HepG2 (cell line): ENCODE measurements at regions not wholly inside any gene's neighbourhood (a gene's known extent, or its start where the extent isn't known, plus 50 kb on each side); places are given as distances from the start of the nearest gene placed in this dataset.

Source experiments
- ATAC-seq: fragments of 200-7000 bp; cut with Tn5 transposase; 3 replicates; pipeline ENCODE4 v1.9.1; 2020; ENCODE audit warnings: mild to moderate bottlenecking, moderate library complexity
- BruUV-seq: library from RNA; stranded (reverse); fragments of 400-500 nt; replicated peaks from 2 replicates; lab custom pipeline; 2021; lab: Mats Ljungman, UMichigan
- CTCF ChIA-PET: fragments of 300-600 bp; formaldehyde crosslinking; extraction: SDS; loops from one replicate; lab custom pipeline; 2021; ENCODE audit warnings: low total read pairs, inconsistent platforms, low intra/inter-chr PET ratio; lab: Yijun Ruan, JAX
- POLR2A ChIA-PET: fragments of 350-600 bp; sonication (Branson Sonifier 250); formaldehyde crosslinking; loops from one replicate; lab custom pipeline; 2020; ENCODE audit warnings: antibody characterized with exemption, inconsistent platforms; lab: Yijun Ruan, JAX
- DNase-seq: peaks from one replicate; pipeline ENCODE4 v3.0.0-alpha.2; 2015; ENCODE audit warnings: low spot score
- FAIRE-seq: peaks from 3 replicates; lab custom pipeline; 2011; peaks lifted over from hg19 to GRCh38; lab: Jason Lieb, UNC
- H2AFZ ChIP-seq: one replicate; pipeline ENCODE4 v1.6.1; 2011; ENCODE audit warnings: low read length, inconsistent platforms
- H3K27ac ChIP-seq: fragments of 300-600 bp; 3 replicates; pipeline ENCODE4 v1.8.0; 2011; ENCODE audit warnings: mixed run types, mild to moderate bottlenecking, mixed read lengths, low read length, inconsistent platforms; ENCODE audit not compliant: insufficient read depth; ENCODE audit errors: extremely low read length
- H3K27me3 ChIP-seq, 2 experiments: fragments of 200-600 bp in 1 of 2; 2 replicates in 1 of 2; 3 replicates in 1 of 2; pipeline versions ENCODE4 v1.6.0 to v1.8.0; 2011; ENCODE audit warnings: low read length in 2 of 2, mild to moderate bottlenecking in 2 of 2, moderate library complexity in 2 of 2, inconsistent platforms in 1 of 2; ENCODE audit not compliant: insufficient read depth in 2 of 2, control insufficient read depth in 1 of 2
- H3K36me3 ChIP-seq, 2 experiments: fragments of 200-600 bp in 1 of 2; replicated peaks in 1 of 2; 2 replicates in 1 of 2; 3 replicates in 1 of 2; pipeline versions ENCODE4 v1.5.1 to v1.8.0; 2011; ENCODE audit warnings: low read length in 2 of 2, inconsistent platforms in 1 of 2; ENCODE audit not compliant: insufficient read depth in 2 of 2, control insufficient read depth in 1 of 2
- H3K4me1 ChIP-seq: 2 replicates; pipeline ENCODE4 v1.5.1; 2012; ENCODE audit warnings: low read length, inconsistent platforms; ENCODE audit not compliant: insufficient read depth
- H3K4me2 ChIP-seq: 2 replicates; pipeline ENCODE4 v1.6.0; 2011; ENCODE audit warnings: low read depth, low read length, inconsistent platforms
- H3K4me3 ChIP-seq, 3 experiments: fragments of 200-600 bp in 1 of 3; sonication (generic), shearing (Covaris generic) in 1 of 3; replicated peaks in 1 of 3; 2 replicates each; pipeline ENCODE4 v1.5.1; 2011 to 2016; ENCODE audit warnings: low read length in 3 of 3, inconsistent platforms in 2 of 3, low read depth in 2 of 3, mild to moderate bottlenecking in 2 of 3, control low read depth in 1 of 3, mixed read lengths in 1 of 3; ENCODE audit not compliant: insufficient read depth in 1 of 3
- H3K79me2 ChIP-seq: one replicate; pipeline ENCODE4 v1.6.1; 2011; ENCODE audit warnings: low read length, inconsistent platforms; ENCODE audit not compliant: insufficient read depth
- H3K9ac ChIP-seq: 2 replicates; pipeline ENCODE4 v1.6.0; 2011; ENCODE audit warnings: mild to moderate bottlenecking, low read depth, low read length, inconsistent platforms; ENCODE audit not compliant: insufficient read depth
- H3K9me3 ChIP-seq: 2 replicates; pipeline ENCODE4 v1.5.1; 2012; ENCODE audit warnings: mild to moderate bottlenecking, low read length
- H4K20me1 ChIP-seq: 2 replicates; pipeline ENCODE4 v1.6.0; 2011; ENCODE audit warnings: inconsistent platforms, mild to moderate bottlenecking, low read length, moderate library complexity; ENCODE audit not compliant: insufficient read depth
- KLF15 ChIP-seq: sonication (generic); formaldehyde crosslinking; IDR thresholded peaks from 2 replicates; pipeline ENCODE4 v1.8.1; 2023; ENCODE audit warnings: borderline replicate concordance, mild to moderate bottlenecking, inconsistent platforms, missing genetic modification reagents, mixed read lengths
- RCOR2 ChIP-seq: IDR thresholded peaks from 2 replicates; pipeline ENCODE4 v1.6.1; 2016; ENCODE audit warnings: missing biosample characterization, missing genetic modification reagents
- SOX5 ChIP-seq: IDR thresholded peaks from 2 replicates; pipeline ENCODE4 v1.6.1; 2016; ENCODE audit warnings: borderline replicate concordance
- ZFX ChIP-seq: sonication (generic); formaldehyde crosslinking; IDR thresholded peaks from 2 replicates; pipeline ENCODE4 v1.4.0; 2020; ENCODE audit warnings: mild to moderate bottlenecking, low read depth, missing genetic modification reagents, moderate library complexity
- ZNF264 ChIP-seq: sonication (generic); formaldehyde crosslinking; IDR thresholded peaks from 2 replicates; pipeline ENCODE4 v1.4.0; 2020; ENCODE audit warnings: missing genetic modification reagents
- ZNF367 ChIP-seq: sonication (generic); formaldehyde crosslinking; IDR thresholded peaks from 2 replicates; pipeline ENCODE4 v1.4.0; 2020; ENCODE audit warnings: missing genetic modification reagents, borderline replicate concordance
- ZNF788 ChIP-seq: sonication (generic); formaldehyde crosslinking; IDR thresholded peaks from 2 replicates; pipeline ENCODE4 v1.5.0; 2020; ENCODE audit warnings: mild to moderate bottlenecking, missing genetic modification reagents, borderline replicate concordance
- whole genome bisulfite sequencing: methylation state at CpG from one replicate; pipeline ENCODE4 v1.1.6; 2017; ENCODE audit warnings: low lambda C conversion rate; 5-methylcytosine and 5-hydroxymethylcytosine counted together
- in situ Hi-C: cut with HindIII; loops from 2 replicates; pipeline ENCODE4 v1.10.0; 2017; ENCODE audit warnings: low pct_unique_long_range_greater_than_20kb; ENCODE audit not compliant: extremely low pct_ligation_motif_present
- intact Hi-C: fragments of 100-400 bp; cut with micrococcal nuclease; formaldehyde crosslinking; loops from one replicate; pipeline ENCODE4 v1.10.0; 2022; ENCODE audit not compliant: unreplicated experiment
- TF ChIP-seq, protein P1 (sequence below): sonication (generic); formaldehyde crosslinking; IDR thresholded peaks from 2 replicates; pipeline ENCODE4 v1.4.0; 2020; ENCODE audit warnings: mild to moderate bottlenecking, low read depth, missing genetic modification reagents
- TF ChIP-seq, protein P2 (sequence below): sonication (generic); formaldehyde crosslinking; IDR thresholded peaks from 2 replicates; pipeline ENCODE4 v1.5.0; 2020; ENCODE audit warnings: missing genetic modification reagents, mild to moderate bottlenecking, borderline replicate concordance
- TF ChIP-seq, protein P3 (sequence below): sonication (generic); formaldehyde crosslinking; conservative IDR thresholded peaks from 2 replicates; pipeline ENCODE4 v1.4.0; 2020; ENCODE audit warnings: missing genetic modification reagents
- TF ChIP-seq, protein P4 (sequence below): sonication (generic); formaldehyde crosslinking; IDR thresholded peaks from 2 replicates; pipeline ENCODE4 v1.5.0; 2020; ENCODE audit warnings: missing genetic modification reagents
- TF ChIP-seq, protein P5 (sequence below): sonication (generic); formaldehyde crosslinking; IDR thresholded peaks from 2 replicates; pipeline ENCODE4 v1.5.0; 2020; ENCODE audit warnings: mild to moderate bottlenecking, missing genetic modification reagents, borderline replicate concordance

DNA sequence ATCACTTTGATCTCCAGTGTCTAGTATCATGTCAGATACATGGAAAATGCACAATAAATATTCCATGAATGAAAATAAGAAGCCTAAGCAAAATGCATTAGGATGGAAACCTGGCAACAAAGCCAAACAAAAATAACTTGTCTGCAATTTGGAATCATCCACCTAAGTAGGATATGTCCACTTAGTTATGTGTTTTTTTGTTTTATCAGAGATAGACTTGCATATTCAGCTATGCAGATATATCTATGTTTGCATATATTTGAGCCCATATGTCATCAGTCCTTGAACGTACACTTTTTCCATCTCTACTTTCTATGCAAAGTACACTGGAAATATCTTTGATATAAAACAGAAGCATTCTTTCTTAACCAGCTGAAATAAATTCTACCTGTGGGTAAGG, 707.1 kb downstream of the EFNA5 start:
- ATAC-seq (no peak), FAIRE-seq (no peak), DNase-seq (no peak)
- Histone ChIP-seq H3K4me1 (no peaks in the 10 kb centered on the region), H4K20me1 (no peaks in the 10 kb centered on the region), H3K9ac (no peak overlapping the region), H3K4me3 (no peak overlapping the region), H2AFZ (no peak overlapping the region), H3K27ac (no peak overlapping the region), H3K79me2 (no peaks in the 10 kb centered on the region), H3K36me3 (no peaks in the 10 kb centered on the region), H3K4me2 (no peak overlapping the region), H3K27me3 (no peaks in the 10 kb centered on the region), H3K9me3 (no peaks in the 10 kb centered on the region)
- ChIA-PET POLR2A (no interaction called here), CTCF (no interaction called here)
- BruUV-seq: no TSS peak
- in situ Hi-C loops (no loop called here), intact Hi-C loops (no loop called here)
- 42% methylated on average over 1 of the region's 1 CpG for WGBS
- TF ChIP-seq, protein P1, sequence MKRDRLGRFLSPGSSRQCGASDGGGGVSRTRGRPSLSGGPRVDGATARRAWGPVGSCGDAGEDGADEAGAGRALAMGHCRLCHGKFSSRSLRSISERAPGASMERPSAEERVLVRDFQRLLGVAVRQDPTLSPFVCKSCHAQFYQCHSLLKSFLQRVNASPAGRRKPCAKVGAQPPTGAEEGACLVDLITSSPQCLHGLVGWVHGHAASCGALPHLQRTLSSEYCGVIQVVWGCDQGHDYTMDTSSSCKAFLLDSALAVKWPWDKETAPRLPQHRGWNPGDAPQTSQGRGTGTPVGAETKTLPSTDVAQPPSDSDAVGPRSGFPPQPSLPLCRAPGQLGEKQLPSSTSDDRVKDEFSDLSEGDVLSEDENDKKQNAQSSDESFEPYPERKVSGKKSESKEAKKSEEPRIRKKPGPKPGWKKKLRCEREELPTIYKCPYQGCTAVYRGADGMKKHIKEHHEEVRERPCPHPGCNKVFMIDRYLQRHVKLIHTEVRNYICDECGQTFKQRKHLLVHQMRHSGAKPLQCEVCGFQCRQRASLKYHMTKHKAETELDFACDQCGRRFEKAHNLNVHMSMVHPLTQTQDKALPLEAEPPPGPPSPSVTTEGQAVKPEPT (CRISPR knock-in tag): no peak
- TF ChIP-seq, protein P2, sequence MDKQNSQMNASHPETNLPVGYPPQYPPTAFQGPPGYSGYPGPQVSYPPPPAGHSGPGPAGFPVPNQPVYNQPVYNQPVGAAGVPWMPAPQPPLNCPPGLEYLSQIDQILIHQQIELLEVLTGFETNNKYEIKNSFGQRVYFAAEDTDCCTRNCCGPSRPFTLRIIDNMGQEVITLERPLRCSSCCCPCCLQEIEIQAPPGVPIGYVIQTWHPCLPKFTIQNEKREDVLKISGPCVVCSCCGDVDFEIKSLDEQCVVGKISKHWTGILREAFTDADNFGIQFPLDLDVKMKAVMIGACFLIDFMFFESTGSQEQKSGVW: no peak
- no peak for TF ChIP-seq SOX5
- TF ChIP-seq, protein P3, sequence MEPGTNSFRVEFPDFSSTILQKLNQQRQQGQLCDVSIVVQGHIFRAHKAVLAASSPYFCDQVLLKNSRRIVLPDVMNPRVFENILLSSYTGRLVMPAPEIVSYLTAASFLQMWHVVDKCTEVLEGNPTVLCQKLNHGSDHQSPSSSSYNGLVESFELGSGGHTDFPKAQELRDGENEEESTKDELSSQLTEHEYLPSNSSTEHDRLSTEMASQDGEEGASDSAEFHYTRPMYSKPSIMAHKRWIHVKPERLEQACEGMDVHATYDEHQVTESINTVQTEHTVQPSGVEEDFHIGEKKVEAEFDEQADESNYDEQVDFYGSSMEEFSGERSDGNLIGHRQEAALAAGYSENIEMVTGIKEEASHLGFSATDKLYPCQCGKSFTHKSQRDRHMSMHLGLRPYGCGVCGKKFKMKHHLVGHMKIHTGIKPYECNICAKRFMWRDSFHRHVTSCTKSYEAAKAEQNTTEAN (CRISPR knock-in tag): no peak
- no peak for TF ChIP-seq ZFX (CRISPR knock-in tag)
- no peak for TF ChIP-seq ZNF788 (CRISPR knock-in tag)
- TF ChIP-seq, protein P4, sequence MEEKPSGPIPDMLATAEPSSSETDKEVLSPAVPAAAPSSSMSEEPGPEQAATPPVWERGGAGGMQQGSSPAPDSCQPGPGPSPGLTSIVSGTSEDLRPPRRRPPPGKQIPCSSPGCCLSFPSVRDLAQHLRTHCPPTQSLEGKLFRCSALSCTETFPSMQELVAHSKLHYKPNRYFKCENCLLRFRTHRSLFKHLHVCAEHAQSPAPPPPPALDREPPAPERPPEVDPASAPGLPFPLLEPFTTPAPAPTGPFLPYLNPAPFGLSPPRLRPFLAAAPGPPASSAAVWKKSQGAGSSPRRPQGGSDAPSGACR (CRISPR knock-in tag): no peak
- TF ChIP-seq ZNF264: no peak
- TF ChIP-seq RCOR2: no peak
- TF ChIP-seq KLF15 (CRISPR knock-in tag): no peak
- TF ChIP-seq ZNF367 (CRISPR knock-in tag): no peak
- TF ChIP-seq, protein P5, sequence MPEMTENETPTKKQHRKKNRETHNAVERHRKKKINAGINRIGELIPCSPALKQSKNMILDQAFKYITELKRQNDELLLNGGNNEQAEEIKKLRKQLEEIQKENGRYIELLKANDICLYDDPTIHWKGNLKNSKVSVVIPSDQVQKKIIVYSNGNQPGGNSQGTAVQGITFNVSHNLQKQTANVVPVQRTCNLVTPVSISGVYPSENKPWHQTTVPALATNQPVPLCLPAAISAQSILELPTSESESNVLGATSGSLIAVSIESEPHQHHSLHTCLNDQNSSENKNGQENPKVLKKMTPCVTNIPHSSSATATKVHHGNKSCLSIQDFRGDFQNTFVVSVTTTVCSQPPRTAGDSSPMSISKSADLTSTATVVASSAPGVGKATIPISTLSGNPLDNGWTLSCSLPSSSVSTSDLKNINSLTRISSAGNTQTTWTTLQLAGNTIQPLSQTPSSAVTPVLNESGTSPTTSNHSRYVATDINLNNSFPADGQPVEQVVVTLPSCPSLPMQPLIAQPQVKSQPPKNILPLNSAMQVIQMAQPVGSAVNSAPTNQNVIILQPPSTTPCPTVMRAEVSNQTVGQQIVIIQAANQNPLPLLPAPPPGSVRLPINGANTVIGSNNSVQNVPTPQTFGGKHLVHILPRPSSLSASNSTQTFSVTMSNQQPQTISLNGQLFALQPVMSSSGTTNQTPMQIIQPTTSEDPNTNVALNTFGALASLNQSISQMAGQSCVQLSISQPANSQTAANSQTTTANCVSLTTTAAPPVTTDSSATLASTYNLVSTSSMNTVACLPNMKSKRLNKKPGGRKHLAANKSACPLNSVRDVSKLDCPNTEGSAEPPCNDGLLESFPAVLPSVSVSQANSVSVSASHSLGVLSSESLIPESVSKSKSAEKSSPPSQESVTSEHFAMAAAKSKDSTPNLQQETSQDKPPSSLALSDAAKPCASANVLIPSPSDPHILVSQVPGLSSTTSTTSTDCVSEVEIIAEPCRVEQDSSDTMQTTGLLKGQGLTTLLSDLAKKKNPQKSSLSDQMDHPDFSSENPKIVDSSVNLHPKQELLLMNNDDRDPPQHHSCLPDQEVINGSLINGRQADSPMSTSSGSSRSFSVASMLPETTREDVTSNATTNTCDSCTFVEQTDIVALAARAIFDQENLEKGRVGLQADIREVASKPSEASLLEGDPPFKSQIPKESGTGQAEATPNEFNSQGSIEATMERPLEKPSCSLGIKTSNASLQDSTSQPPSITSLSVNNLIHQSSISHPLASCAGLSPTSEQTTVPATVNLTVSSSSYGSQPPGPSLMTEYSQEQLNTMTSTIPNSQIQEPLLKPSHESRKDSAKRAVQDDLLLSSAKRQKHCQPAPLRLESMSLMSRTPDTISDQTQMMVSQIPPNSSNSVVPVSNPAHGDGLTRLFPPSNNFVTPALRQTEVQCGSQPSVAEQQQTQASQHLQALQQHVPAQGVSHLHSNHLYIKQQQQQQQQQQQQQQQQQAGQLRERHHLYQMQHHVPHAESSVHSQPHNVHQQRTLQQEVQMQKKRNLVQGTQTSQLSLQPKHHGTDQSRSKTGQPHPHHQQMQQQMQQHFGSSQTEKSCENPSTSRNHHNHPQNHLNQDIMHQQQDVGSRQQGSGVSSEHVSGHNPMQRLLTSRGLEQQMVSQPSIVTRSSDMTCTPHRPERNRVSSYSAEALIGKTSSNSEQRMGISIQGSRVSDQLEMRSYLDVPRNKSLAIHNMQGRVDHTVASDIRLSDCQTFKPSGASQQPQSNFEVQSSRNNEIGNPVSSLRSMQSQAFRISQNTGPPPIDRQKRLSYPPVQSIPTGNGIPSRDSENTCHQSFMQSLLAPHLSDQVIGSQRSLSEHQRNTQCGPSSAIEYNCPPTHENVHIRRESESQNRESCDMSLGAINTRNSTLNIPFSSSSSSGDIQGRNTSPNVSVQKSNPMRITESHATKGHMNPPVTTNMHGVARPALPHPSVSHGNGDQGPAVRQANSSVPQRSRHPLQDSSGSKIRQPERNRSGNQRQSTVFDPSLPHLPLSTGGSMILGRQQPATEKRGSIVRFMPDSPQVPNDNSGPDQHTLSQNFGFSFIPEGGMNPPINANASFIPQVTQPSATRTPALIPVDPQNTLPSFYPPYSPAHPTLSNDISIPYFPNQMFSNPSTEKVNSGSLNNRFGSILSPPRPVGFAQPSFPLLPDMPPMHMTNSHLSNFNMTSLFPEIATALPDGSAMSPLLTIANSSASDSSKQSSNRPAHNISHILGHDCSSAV (CRISPR knock-in tag): no peak
